ENCODE measurements at regions not wholly inside any gene's neighbourhood (a gene's known extent, or its start where the extent isn't known, plus 50 kb on each side); places are given as distances from the start of the nearest gene placed in this dataset.

DNA sequence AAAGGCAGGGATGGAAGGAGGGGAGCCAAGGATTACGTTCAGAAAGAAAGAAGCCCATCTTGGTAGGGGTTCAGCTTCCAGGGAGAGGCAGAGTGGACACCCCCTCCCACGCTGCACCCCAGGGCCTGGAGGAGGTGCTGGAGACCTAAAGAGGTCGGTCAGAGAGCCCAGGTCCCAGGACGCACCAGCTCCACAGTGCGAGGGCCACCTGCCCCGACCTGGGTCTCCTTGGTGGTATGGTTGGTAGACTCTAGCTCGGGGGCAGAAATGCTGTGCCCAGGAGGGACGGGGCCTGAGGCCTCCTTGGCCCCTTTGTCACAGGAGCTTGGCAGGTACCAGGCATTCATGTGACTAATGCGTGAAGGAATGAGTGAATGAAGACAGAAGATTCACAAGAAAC lies 87.1 kb upstream of the RAB6C start:
- no peak overlapping the region for H2AFZ ChIP-seq (ENCODE audit: low read length, unreplicated experiment)
- no peaks in the 10 kb centered on the region for H3K79me2 ChIP-seq (ENCODE audit: control insufficient read depth, insufficient read depth, low read length, unreplicated experiment)
- H3K4me1 ChIP-seq (ENCODE audit: control insufficient read depth, insufficient read depth, low read length, unreplicated experiment) = no peaks in the 10 kb centered on the region
- no peaks in the 10 kb centered on the region for H3K36me3 ChIP-seq (ENCODE audit: insufficient read depth, low read length)
- no peak overlapping the region for H3K4me3 ChIP-seq (ENCODE audit: low read depth, low read length)
- no peaks in the 10 kb centered on the region for H3K27me3 ChIP-seq (ENCODE audit: insufficient read depth, low read length)
- no peak overlapping the region for H3K27ac ChIP-seq (ENCODE audit: low read depth, low read length)

DNA sequence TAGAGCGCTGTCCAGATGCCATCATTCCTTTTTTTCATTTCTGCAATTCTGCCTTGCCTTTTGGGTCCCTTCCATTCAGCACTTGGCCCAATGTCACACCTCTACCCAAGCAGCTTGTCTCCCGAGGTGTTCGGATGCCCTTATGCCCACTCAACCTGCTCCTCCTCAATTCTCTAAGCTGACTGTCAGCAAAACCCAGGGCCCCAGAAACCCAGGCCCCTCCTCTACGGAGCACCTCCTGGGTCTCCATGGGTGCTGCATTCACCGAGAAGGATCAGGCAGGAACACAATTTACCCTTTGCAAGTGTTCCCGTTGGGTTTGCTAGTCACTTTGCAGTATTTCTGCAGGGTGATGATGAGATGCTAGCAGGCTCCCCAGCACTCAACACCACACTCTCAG lies 86.7 kb upstream of the RAB6C start:
- Histone ChIP-seq H2AFZ (ENCODE audit: low read length, unreplicated experiment) (no peak overlapping the region), H3K36me3 (ENCODE audit: insufficient read depth, low read length) (no peaks in the 10 kb centered on the region), H3K4me3 (ENCODE audit: low read depth, low read length) (no peak overlapping the region), H3K79me2 (ENCODE audit: control insufficient read depth, insufficient read depth, low read length, unreplicated experiment) (no peaks in the 10 kb centered on the region), H3K27ac (ENCODE audit: low read depth, low read length) (no peak overlapping the region), H3K27me3 (ENCODE audit: insufficient read depth, low read length) (no peaks in the 10 kb centered on the region), H3K4me1 (ENCODE audit: control insufficient read depth, insufficient read depth, low read length, unreplicated experiment) (no peaks in the 10 kb centered on the region)

DNA sequence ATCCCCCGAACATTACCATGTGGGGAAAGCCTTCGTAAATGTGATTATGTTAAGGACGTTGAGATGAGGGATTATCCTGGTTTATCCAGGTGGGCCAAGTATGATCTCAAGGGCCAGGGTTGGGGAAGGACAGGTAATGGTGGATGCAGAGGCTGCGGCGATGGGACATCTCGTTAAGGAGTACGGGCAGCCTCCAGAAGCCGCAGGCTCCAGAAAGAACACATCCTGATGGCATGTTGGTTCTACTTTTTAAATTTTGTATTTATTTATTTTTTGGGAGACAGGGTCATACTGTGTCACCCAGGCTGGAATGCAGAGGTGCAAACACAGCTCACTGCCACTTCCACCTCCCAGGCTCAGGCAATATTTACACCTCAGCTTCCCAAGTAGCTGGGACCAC lies 86.2 kb upstream of the RAB6C start:
- Histone ChIP-seq H3K27ac (ENCODE audit: low read depth, low read length) (no peak overlapping the region), H3K79me2 (ENCODE audit: control insufficient read depth, insufficient read depth, low read length, unreplicated experiment) (no peaks in the 10 kb centered on the region), H2AFZ (ENCODE audit: low read length, unreplicated experiment) (no peak overlapping the region), H3K4me3 (ENCODE audit: low read depth, low read length) (no peak overlapping the region), H3K36me3 (ENCODE audit: insufficient read depth, low read length) (no peaks in the 10 kb centered on the region), H3K4me1 (ENCODE audit: control insufficient read depth, insufficient read depth, low read length, unreplicated experiment) (no peaks in the 10 kb centered on the region), H3K27me3 (ENCODE audit: insufficient read depth, low read length) (no peaks in the 10 kb centered on the region)

DNA sequence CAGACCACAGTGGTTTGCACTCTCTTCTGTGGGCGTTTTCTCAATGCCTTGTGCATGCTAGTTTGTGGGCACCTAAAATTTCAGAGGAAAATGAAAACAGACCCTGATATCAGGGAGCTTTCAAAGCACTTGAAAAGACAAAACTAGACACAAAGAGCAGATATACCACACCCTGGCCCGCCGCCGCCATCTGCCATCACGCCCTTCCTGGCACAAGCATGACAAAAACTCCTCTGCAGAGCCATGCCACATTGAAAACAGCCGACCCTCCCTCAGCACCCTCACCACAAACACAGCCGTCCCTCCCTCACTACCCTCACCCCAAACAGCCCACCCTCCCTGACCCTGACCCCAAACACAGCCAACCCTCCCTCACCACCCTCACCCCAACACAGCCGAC lies 84.8 kb upstream of the RAB6C start:
- H3K27me3 ChIP-seq (ENCODE audit: insufficient read depth, low read length) = no peaks in the 10 kb centered on the region
- H3K79me2 ChIP-seq (ENCODE audit: control insufficient read depth, insufficient read depth, low read length, unreplicated experiment) = no peaks in the 10 kb centered on the region
- H3K36me3 ChIP-seq (ENCODE audit: insufficient read depth, low read length) = no peaks in the 10 kb centered on the region
- H3K4me1 ChIP-seq (ENCODE audit: control insufficient read depth, insufficient read depth, low read length, unreplicated experiment) = no peaks in the 10 kb centered on the region
- no peak overlapping the region for H3K27ac ChIP-seq (ENCODE audit: low read depth, low read length)
- H3K4me3 ChIP-seq (ENCODE audit: low read depth, low read length) = no peak overlapping the region
- no peak overlapping the region for H2AFZ ChIP-seq (ENCODE audit: low read length, unreplicated experiment)

DNA sequence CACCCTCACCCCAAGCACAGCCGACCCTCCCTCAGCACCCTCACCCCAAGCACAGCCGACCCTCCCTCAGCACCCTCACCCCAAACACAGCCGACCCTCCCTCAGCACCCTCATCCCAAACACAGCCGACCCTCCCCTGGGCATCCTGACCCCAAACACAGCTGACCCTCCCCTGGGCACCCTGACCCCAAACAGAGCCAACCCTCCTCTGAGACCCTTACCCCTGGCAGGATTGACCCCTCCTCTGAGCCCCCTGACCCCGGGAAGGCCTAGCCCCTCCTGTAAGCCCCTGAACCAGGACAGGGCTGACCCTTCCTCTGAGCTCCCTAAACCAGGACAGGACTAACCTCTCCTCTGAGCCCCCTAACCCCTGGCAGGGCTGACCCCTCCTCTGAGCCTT lies 84.4 kb upstream of the RAB6C start:
- no peak overlapping the region for H3K27ac ChIP-seq (ENCODE audit: low read depth, low read length)
- no peak overlapping the region for H2AFZ ChIP-seq (ENCODE audit: low read length, unreplicated experiment)
- no peaks in the 10 kb centered on the region for H3K27me3 ChIP-seq (ENCODE audit: insufficient read depth, low read length)
- H3K36me3 ChIP-seq (ENCODE audit: insufficient read depth, low read length) = no peaks in the 10 kb centered on the region
- H3K79me2 ChIP-seq (ENCODE audit: control insufficient read depth, insufficient read depth, low read length, unreplicated experiment) = no peaks in the 10 kb centered on the region
- H3K4me1 ChIP-seq (ENCODE audit: control insufficient read depth, insufficient read depth, low read length, unreplicated experiment) = no peaks in the 10 kb centered on the region
- H3K4me3 ChIP-seq (ENCODE audit: low read depth, low read length) = no peak overlapping the region

DNA sequence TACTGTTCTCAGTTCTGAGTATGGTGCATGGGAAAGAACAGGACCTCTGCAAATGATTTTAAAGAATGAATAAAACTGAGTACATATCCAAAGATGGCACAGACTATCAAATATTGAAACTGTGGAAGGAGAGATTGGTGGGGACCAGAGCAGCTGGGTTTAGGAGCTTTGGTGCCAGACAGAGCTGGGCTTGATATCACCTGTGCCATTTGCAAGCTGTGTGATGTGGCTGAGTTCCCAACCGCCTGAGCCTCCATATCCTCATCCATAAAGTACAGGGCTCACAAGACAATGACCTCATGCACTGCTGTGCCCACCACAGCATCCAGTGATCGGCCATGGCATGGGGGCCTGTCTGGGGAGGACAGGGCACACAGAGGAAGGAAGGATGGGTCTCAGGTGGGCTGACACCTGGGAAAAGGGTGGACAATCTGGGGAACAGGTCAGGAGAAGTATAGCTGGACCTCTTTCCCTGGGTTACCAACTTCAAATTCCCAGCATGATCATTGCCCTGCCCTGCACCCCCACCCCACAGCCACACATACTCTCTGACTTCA lies 83.9 kb upstream of the RAB6C start:
- Histone ChIP-seq H3K27ac (ENCODE audit: low read depth, low read length) (no peak overlapping the region), H3K4me1 (ENCODE audit: control insufficient read depth, insufficient read depth, low read length, unreplicated experiment) (no peaks in the 10 kb centered on the region), H3K4me3 (ENCODE audit: low read depth, low read length) (no peak overlapping the region), H3K27me3 (ENCODE audit: insufficient read depth, low read length) (no peaks in the 10 kb centered on the region), H3K79me2 (ENCODE audit: control insufficient read depth, insufficient read depth, low read length, unreplicated experiment) (no peaks in the 10 kb centered on the region), H3K36me3 (ENCODE audit: insufficient read depth, low read length) (no peaks in the 10 kb centered on the region), H2AFZ (ENCODE audit: low read length, unreplicated experiment) (no peak overlapping the region)

DNA sequence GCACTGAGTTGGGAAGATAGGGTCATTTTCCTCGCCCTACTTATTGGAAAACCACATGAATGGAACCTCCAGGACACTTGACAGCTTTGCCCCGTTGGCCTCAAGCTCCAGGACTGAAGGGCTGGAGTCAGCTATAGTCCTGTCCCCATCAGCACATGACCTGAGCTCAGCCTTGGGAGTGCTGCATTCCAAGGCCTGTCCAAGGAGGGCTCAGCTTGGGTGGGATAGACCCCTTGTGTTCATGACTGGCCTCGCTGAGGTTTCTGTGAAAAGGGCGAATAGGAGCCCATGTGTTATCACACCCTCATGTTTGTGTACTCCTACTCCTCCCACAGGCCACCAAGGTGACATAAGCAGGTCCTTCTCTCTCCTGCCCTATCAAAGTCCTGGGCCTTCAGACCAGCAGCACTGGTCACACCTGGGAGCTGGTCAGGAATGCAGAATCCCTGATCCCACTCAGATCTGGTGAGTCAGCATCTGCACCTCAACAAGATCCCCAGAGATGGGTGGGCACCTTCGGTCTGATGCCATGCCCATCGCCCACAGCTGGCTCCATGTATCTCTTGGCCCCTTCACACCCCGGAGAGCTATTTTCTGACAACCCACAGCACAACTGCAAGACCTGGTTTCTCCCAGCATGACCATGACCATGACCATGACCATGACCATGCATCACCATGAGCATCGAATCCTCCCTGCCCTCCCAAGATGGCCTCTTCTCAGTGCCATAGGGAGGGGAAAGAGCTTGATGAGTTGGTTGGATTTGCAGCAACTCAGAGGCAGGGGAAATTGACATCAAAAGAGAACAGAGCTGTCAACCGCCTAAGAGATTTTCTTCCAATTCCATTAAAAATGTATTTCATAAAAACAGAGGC lies 83.0 kb upstream of the RAB6C start:
- no peaks in the 10 kb centered on the region for H3K27me3 ChIP-seq (ENCODE audit: insufficient read depth, low read length)

DNA sequence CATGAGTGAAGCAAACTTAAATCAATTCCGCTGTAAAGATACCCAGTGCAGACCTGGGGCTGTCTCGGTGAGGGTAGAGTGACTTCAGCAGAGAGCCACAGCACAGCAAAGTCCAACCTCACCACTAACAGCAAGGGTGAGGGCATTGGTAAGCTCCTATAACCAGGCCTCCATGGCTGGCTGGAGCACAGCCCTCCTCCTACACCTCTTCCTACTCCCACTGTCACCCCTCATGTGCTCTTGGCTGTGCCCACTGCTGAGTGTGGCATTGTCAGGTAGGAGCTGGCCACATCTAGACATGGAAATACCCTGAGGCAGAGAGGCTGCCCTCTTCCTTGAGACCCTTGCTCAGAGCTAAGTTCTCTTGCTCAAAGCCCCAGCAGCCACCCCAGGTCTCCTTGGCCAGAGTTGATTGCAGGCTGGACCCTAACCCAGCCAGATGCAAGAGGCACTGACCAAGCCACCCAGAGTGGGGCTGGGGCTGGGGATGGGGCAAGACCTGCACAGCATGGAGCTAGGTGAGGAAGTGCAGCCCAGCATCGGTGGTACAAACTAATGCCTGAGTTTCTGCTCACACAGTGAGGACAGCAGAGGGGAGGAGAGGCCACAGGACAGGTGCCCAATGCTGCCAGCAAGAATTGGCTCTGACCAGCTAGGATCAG lies 77.6 kb upstream of the RAB6C start:
- Histone ChIP-seq H3K36me3 (ENCODE audit: insufficient read depth, low read length) (no peaks in the 10 kb centered on the region), H3K4me1 (ENCODE audit: control insufficient read depth, insufficient read depth, low read length, unreplicated experiment) (no peaks in the 10 kb centered on the region), H3K27me3 (ENCODE audit: insufficient read depth, low read length) (no peaks in the 10 kb centered on the region), H3K27ac (ENCODE audit: low read depth, low read length) (no peak overlapping the region), H3K79me2 (ENCODE audit: control insufficient read depth, insufficient read depth, low read length, unreplicated experiment) (no peaks in the 10 kb centered on the region), H3K4me3 (ENCODE audit: low read depth, low read length) (no peak overlapping the region), H2AFZ (ENCODE audit: low read length, unreplicated experiment) (no peak overlapping the region)

More for the DNA sequence above, 83.0 kb upstream of the RAB6C start:
- Histone ChIP-seq H3K27ac (ENCODE audit: low read depth, low read length) (no peak overlapping the region), H2AFZ (ENCODE audit: low read length, unreplicated experiment) (no peak overlapping the region), H3K79me2 (ENCODE audit: control insufficient read depth, insufficient read depth, low read length, unreplicated experiment) (no peaks in the 10 kb centered on the region), H3K4me1 (ENCODE audit: control insufficient read depth, insufficient read depth, low read length, unreplicated experiment) (no peaks in the 10 kb centered on the region), H3K4me3 (ENCODE audit: low read depth, low read length) (no peak overlapping the region), H3K36me3 (ENCODE audit: insufficient read depth, low read length) (no peaks in the 10 kb centered on the region)

DNA sequence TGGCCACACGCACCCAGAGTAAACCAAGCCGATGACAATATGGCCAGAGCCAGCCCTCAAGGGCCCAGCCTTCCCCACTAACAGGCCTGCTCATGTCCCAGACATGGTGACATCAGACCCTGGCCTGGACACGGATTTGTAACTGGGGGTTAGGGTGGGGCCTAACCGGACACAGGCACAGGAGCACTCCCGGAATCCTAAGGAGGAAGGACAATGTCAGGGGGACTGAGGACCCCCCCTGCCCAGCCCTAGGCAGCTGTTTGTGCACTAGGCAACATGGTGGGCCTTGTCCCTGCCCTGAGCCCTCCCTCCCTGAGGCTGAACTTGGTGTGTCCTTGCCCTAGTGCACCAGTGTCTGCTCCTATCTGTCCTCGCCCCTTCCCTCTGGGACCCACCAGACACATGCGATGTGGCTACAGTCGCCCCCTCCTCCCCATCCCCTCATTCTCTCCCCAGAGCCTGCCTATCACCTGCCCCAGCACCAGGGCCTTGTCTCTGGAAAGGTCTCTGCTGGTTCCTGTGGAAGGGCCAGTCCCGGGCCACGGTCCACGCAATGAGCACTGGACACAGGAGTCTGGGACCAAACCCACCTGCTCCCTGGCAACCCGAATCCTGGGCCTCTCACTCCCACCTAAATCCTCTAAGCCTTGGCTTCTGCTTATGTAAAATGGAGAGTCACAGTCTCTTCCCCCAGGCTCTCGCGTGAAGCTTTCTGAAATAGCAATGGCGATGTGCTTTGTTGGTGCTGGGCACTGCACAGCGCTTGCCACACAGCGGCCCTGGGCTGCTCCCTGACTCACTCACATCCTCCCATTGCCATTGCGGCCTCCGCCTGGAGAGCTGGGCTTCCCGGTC lies 76.5 kb upstream of the RAB6C start:
- no peaks in the 10 kb centered on the region for H3K79me2 ChIP-seq (ENCODE audit: control insufficient read depth, insufficient read depth, low read length, unreplicated experiment)
- no peaks in the 10 kb centered on the region for H3K27me3 ChIP-seq (ENCODE audit: insufficient read depth, low read length)
- no peak overlapping the region for H3K27ac ChIP-seq (ENCODE audit: low read depth, low read length)
- H3K4me3 ChIP-seq (ENCODE audit: low read depth, low read length) = no peak overlapping the region
- no peak overlapping the region for H2AFZ ChIP-seq (ENCODE audit: low read length, unreplicated experiment)
- H3K36me3 ChIP-seq (ENCODE audit: insufficient read depth, low read length) = no peaks in the 10 kb centered on the region
- no peaks in the 10 kb centered on the region for H3K4me1 ChIP-seq (ENCODE audit: control insufficient read depth, insufficient read depth, low read length, unreplicated experiment)

DNA sequence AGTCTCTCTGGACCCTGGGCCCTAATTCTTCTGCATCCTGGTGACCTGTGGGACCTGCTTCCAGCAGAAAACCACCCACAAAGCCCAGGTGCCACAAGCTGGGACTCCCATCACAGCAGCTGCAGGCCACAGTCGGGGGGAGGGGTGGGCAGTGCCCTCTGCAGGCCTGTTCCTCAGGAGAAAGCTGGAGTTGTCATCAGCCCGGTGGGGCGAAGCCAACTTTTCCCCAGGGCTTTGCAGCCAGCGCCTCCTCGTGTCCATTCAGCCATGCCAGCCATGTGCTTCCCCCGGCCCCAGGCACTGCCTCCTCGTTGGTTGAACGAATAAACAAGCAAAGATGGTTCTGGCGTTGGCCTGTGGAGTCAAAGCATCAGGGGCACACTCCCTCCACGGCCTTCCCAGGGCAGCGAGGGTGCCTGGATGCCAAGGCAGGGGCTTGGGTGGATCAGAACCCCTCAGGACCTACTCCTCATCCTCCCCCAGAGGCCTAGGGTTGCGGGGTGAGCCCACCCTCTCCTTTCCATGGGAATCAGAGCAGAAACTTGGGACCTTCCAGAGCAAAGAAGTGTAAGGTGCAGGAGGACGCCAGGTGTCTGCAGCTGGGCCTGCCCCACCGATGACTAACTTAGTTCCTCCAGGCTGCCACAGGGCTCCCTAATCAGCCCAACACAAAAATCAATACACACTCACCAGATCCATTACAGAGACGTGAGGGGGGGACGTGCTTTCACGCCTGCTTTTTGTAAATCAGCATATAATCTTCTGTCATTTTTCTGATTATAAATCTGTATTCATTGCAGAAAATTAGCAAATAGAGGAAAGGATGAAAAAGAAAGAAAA lies 75.7 kb upstream of the RAB6C start:
- Histone ChIP-seq H3K36me3 (ENCODE audit: insufficient read depth, low read length) (no peaks in the 10 kb centered on the region), H3K27ac (ENCODE audit: low read depth, low read length) (no peak overlapping the region), H3K79me2 (ENCODE audit: control insufficient read depth, insufficient read depth, low read length, unreplicated experiment) (no peaks in the 10 kb centered on the region), H3K4me3 (ENCODE audit: low read depth, low read length) (no peak overlapping the region), H3K4me1 (ENCODE audit: control insufficient read depth, insufficient read depth, low read length, unreplicated experiment) (no peaks in the 10 kb centered on the region), H3K27me3 (ENCODE audit: insufficient read depth, low read length) (no peaks in the 10 kb centered on the region), H2AFZ (ENCODE audit: low read length, unreplicated experiment) (no peak overlapping the region)
